B cell (primary cell): ENCODE measurements at regions not wholly inside any gene's neighbourhood (a gene's known extent, or its start where the extent isn't known, plus 50 kb on each side); places are given as distances from the start of the nearest gene placed in this dataset.

Experiments
- EZH2 ChIP-seq: IDR thresholded peaks from 2 replicates; pipeline ENCODE4 v1.6.1; 2012; ENCODE audit warnings: borderline replicate concordance, low read depth, mild to moderate bottlenecking, moderate library complexity, low read length; ENCODE audit not compliant: insufficient read depth, poor library complexity, severe bottlenecking
- TF ChIP-seq, protein P1 (sequence below): fragments of 200-600 bp; IDR thresholded peaks from one replicate; pipeline ENCODE4 v1.8.0; 2022; ENCODE audit warnings: antibody characterized with exemption, mild to moderate bottlenecking

DNA sequence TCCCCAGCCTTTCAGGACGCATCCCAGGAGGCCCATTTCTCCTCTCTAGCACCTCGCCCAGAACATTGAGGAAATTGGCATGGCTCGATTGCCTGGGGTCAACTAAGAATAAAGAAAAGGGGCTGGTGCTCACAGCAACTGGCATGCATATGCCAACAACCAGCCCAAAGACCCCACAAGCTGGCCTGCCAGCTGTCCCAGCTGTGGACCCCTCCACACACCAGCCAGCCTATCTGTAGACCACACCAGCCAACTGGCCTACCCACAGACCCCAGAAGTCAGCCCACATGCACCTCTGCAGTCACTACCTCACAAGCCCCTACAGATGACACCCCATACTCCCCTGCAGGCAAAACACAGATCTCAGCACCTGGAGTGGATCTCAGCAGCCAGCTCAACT lies 123.8 kb upstream of the ID2 start:
- TF ChIP-seq, protein P1, sequence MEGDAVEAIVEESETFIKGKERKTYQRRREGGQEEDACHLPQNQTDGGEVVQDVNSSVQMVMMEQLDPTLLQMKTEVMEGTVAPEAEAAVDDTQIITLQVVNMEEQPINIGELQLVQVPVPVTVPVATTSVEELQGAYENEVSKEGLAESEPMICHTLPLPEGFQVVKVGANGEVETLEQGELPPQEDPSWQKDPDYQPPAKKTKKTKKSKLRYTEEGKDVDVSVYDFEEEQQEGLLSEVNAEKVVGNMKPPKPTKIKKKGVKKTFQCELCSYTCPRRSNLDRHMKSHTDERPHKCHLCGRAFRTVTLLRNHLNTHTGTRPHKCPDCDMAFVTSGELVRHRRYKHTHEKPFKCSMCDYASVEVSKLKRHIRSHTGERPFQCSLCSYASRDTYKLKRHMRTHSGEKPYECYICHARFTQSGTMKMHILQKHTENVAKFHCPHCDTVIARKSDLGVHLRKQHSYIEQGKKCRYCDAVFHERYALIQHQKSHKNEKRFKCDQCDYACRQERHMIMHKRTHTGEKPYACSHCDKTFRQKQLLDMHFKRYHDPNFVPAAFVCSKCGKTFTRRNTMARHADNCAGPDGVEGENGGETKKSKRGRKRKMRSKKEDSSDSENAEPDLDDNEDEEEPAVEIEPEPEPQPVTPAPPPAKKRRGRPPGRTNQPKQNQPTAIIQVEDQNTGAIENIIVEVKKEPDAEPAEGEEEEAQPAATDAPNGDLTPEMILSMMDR = no peak
- TF ChIP-seq EZH2 = no peak
